ENCODE measurements at regions not wholly inside any gene's neighbourhood (a gene's known extent, or its start where the extent isn't known, plus 50 kb on each side); places are given as distances from the start of the nearest gene placed in this dataset.

- Mint-ChIP-seq H3K27ac (no peak overlapping the region), H3K4me1 (peaks cover 7 to 10% of the 10 kb centered on the region in 2 donors), H3K27me3 (ENCODE audit: low read depth in 3 of 3) (peaks cover 6 to 12% (median 8%) of the 10 kb centered on the region in 3 donors), H3K4me3 (no peak overlapping the region), H3K9me3 (no peaks in the 10 kb centered on the region), H3K36me3 (no peaks in the 10 kb centered on the region)
- DNase-seq, result no peak
Measured at GRCh38 chr16:86959729-86960128, 357.5 kb downstream of the C16orf95 start.

GRCh38 chr16:86960266-86960665 lies 356.9 kb downstream of the C16orf95 start:
- H3K4me3 Mint-ChIP-seq, result no peak overlapping the region

GRCh38 chr16:86961171-86961601 lies 356.0 kb downstream of the C16orf95 start:
- no peak for DNase-seq
- Mint-ChIP-seq H3K36me3 (no peaks in the 10 kb centered on the region), H3K27me3 (ENCODE audit: low read depth in 3 of 3) (peaks cover 3 to 12% (median 8%) of the 10 kb centered on the region in 3 donors), H3K4me3 (no peak overlapping the region), H3K9me3 (no peaks in the 10 kb centered on the region), H3K27ac (no peak overlapping the region), H3K4me1 (peaks cover 4 to 6% of the 10 kb centered on the region in 2 donors)

More at GRCh38 chr16:86960266-86960665, 356.9 kb downstream of the C16orf95 start:
- peaks cover 7 to 10% of the 10 kb centered on the region in 2 donors for H3K4me1 Mint-ChIP-seq
- H3K36me3 Mint-ChIP-seq, result no peaks in the 10 kb centered on the region
- peaks cover 6 to 12% (median 8%) of the 10 kb centered on the region in 3 donors for H3K27me3 Mint-ChIP-seq (ENCODE audit: low read depth in 3 of 3)
- no peaks in the 10 kb centered on the region for H3K9me3 Mint-ChIP-seq
- no peak overlapping the region for H3K27ac Mint-ChIP-seq
- DNase-seq, result no peak

GRCh38 chr16:86962259-86962658 lies 354.9 kb downstream of the C16orf95 start:
- H3K9me3 Mint-ChIP-seq, result no peaks in the 10 kb centered on the region
- H3K27ac Mint-ChIP-seq, result no peak overlapping the region
- DNase-seq, result no peak
- peaks cover 2 to 12% (median 5%) of the 10 kb centered on the region in 3 donors for H3K27me3 Mint-ChIP-seq (ENCODE audit: low read depth in 3 of 3)
- no peaks in the 10 kb centered on the region for H3K36me3 Mint-ChIP-seq
- H3K4me3 Mint-ChIP-seq, result no peak overlapping the region
- no peaks in the 10 kb centered on the region for H3K4me1 Mint-ChIP-seq

- Mint-ChIP-seq H3K27ac (no peak overlapping the region), H3K4me3 (no peak overlapping the region), H3K4me1 (no peaks in the 10 kb centered on the region), H3K36me3 (no peaks in the 10 kb centered on the region), H3K9me3 (no peaks in the 10 kb centered on the region), H3K27me3 (ENCODE audit: low read depth in 3 of 3) (peaks cover 2 to 12% (median 3%) of the 10 kb centered on the region in 3 donors)
- no peak for DNase-seq
Measured at GRCh38 chr16:86962913-86963312, 354.3 kb downstream of the C16orf95 start.

GRCh38 chr16:86963600-86964575 lies 353.3 kb downstream of the C16orf95 start:
- Mint-ChIP-seq H3K4me3 (no peak overlapping the region), H3K27me3 (ENCODE audit: low read depth in 3 of 3) (peaks cover 2 to 6% (median 3%) of the 10 kb centered on the region in 3 donors), H3K36me3 (no peaks in the 10 kb centered on the region), H3K27ac (no peak overlapping the region), H3K4me1 (no peaks in the 10 kb centered on the region), H3K9me3 (no peaks in the 10 kb centered on the region)
- no peak for DNase-seq

GRCh38 chr16:86964796-86965241 lies 352.4 kb downstream of the C16orf95 start:
- H3K27ac Mint-ChIP-seq, result no peak overlapping the region
- DNase-seq, result no peak
- H3K4me1 Mint-ChIP-seq, result no peaks in the 10 kb centered on the region
- H3K9me3 Mint-ChIP-seq, result no peaks in the 10 kb centered on the region
- peaks cover 2 to 3% (median 2%) of the 10 kb centered on the region in 3 donors for H3K27me3 Mint-ChIP-seq (ENCODE audit: low read depth in 3 of 3)
- H3K36me3 Mint-ChIP-seq, result no peaks in the 10 kb centered on the region
- no peak overlapping the region for H3K4me3 Mint-ChIP-seq

GRCh38 chr16:86965331-86965730 lies 351.9 kb downstream of the C16orf95 start:
- H3K36me3 Mint-ChIP-seq, result no peaks in the 10 kb centered on the region
- DNase-seq, result no peak
- H3K27me3 Mint-ChIP-seq (ENCODE audit: low read depth in 3 of 3), result peaks cover 0 to 3% (median 3%) of the 10 kb centered on the region in 3 donors
- no peaks in the 10 kb centered on the region for H3K4me1 Mint-ChIP-seq
- H3K27ac Mint-ChIP-seq, result no peak overlapping the region
- no peak overlapping the region for H3K4me3 Mint-ChIP-seq
- H3K9me3 Mint-ChIP-seq, result no peaks in the 10 kb centered on the region

GRCh38 chr16:86965840-86966550 lies 351.2 kb downstream of the C16orf95 start:
- H3K27ac Mint-ChIP-seq, result no peak overlapping the region
- no peaks in the 10 kb centered on the region for H3K9me3 Mint-ChIP-seq
- no peaks in the 10 kb centered on the region for H3K36me3 Mint-ChIP-seq
- H3K4me1 Mint-ChIP-seq, result no peaks in the 10 kb centered on the region
- no peak for DNase-seq
- no peak overlapping the region for H3K4me3 Mint-ChIP-seq
- H3K27me3 Mint-ChIP-seq (ENCODE audit: low read depth in 3 of 3), result peaks cover 0 to 6% (median 0%) of the 10 kb centered on the region in 3 donors

- H3K4me3 Mint-ChIP-seq, result no peak overlapping the region
- no peaks in the 10 kb centered on the region for H3K36me3 Mint-ChIP-seq
- peaks cover 0 to 6% (median under 1%) of the 10 kb centered on the region in 3 donors for H3K27me3 Mint-ChIP-seq (ENCODE audit: low read depth in 3 of 3)
- no peak overlapping the region for H3K27ac Mint-ChIP-seq
- no peaks in the 10 kb centered on the region for H3K4me1 Mint-ChIP-seq
- H3K9me3 Mint-ChIP-seq, result no peaks in the 10 kb centered on the region
- no peak for DNase-seq
Measured at GRCh38 chr16:86966777-86967176, 350.4 kb downstream of the C16orf95 start.

GRCh38 chr16:86968866-86969265 lies 348.3 kb downstream of the C16orf95 start:
- H3K36me3 Mint-ChIP-seq, result no peaks in the 10 kb centered on the region
- no peaks in the 10 kb centered on the region for H3K9me3 Mint-ChIP-seq
- H3K27ac Mint-ChIP-seq, result no peak overlapping the region
- H3K4me1 Mint-ChIP-seq, result no peaks in the 10 kb centered on the region
- H3K27me3 Mint-ChIP-seq (ENCODE audit: low read depth in 3 of 3), result peaks cover 0 to 9% (median 1%) of the 10 kb centered on the region in 3 donors
- H3K4me3 Mint-ChIP-seq, result no peak overlapping the region
- no peak for DNase-seq

- DNase-seq, result no peak
- H3K27me3 Mint-ChIP-seq (ENCODE audit: low read depth in 3 of 3), result peaks cover 0 to 9% (median 1%) of the 10 kb centered on the region in 3 donors
- H3K36me3 Mint-ChIP-seq, result no peaks in the 10 kb centered on the region
- no peaks in the 10 kb centered on the region for H3K4me1 Mint-ChIP-seq
- H3K4me3 Mint-ChIP-seq, result no peak overlapping the region
- H3K27ac Mint-ChIP-seq, result no peak overlapping the region
- H3K9me3 Mint-ChIP-seq, result no peaks in the 10 kb centered on the region
Measured at GRCh38 chr16:86969716-86970115, 347.5 kb downstream of the C16orf95 start.

GRCh38 chr16:86970279-86970678 lies 346.9 kb downstream of the C16orf95 start:
- H3K36me3 Mint-ChIP-seq, result no peaks in the 10 kb centered on the region
- no peak overlapping the region for H3K27ac Mint-ChIP-seq
- no peak for DNase-seq
- no peak overlapping the region for H3K4me3 Mint-ChIP-seq
- H3K9me3 Mint-ChIP-seq, result no peaks in the 10 kb centered on the region
- H3K27me3 Mint-ChIP-seq (ENCODE audit: low read depth in 3 of 3), result peaks cover 0 to 9% (median 1%) of the 10 kb centered on the region in 3 donors
- no peaks in the 10 kb centered on the region for H3K4me1 Mint-ChIP-seq

- Mint-ChIP-seq H3K9me3 (no peaks in the 10 kb centered on the region), H3K36me3 (no peaks in the 10 kb centered on the region), H3K27ac (no peak overlapping the region), H3K4me3 (no peak overlapping the region), H3K4me1 (no peaks in the 10 kb centered on the region), H3K27me3 (ENCODE audit: low read depth in 3 of 3) (peaks cover 0 to 9% (median 1%) of the 10 kb centered on the region in 3 donors)
- DNase-seq, result no peak
Measured at GRCh38 chr16:86970726-86971125, 346.5 kb downstream of the C16orf95 start.

Data from immature natural killer cell (primary cell).